ENCODE measurements at regions not wholly inside any gene's neighbourhood (a gene's known extent, or its start where the extent isn't known, plus 50 kb on each side); places are given as distances from the start of the nearest gene placed in this dataset.

- TF ChIP-seq POLR2A (IDR thresholded peaks at IDR 0.05), result no peak
- peak in 4 of 6 experiments; percentile 34 to 85 (median 78) for TF ChIP-seq CTCF (IDR thresholded peaks at IDR 0.05)
Observed at GRCh38 chr5:61768692-61769281, 436.7 kb downstream of the ZSWIM6 start.
